ENCODE measurements at regions not wholly inside any gene's neighbourhood (a gene's known extent, or its start where the extent isn't known, plus 50 kb on each side); places are given as distances from the start of the nearest gene placed in this dataset.
"Not testable (repeated sequence)": the region's sequence is repeated elsewhere in the genome, so short reads cannot be mapped to it uniquely, and the experiment has no call there.

GRCh38 chr3:26091096-26091495 is 301.2 kb downstream of the OXSM start:
- no peaks in the 10 kb centered on the region for H3K27me3 Mint-ChIP-seq
- no peak for DNase-seq (ENCODE audit: extremely low spot score, unreplicated experiment)
- H3K9me3 Mint-ChIP-seq = peaks cover 25% of the 10 kb centered on the region
- no peak for TF ChIP-seq CTCF (conservative IDR thresholded peaks at IDR 0.05)
- no peak overlapping the region for H3K4me3 Mint-ChIP-seq
- peaks cover 7% of the 10 kb centered on the region for H3K36me3 Mint-ChIP-seq
- no peak overlapping the region for H3K27ac Mint-ChIP-seq
- H3K4me1 Mint-ChIP-seq (ENCODE audit: unreplicated experiment) = peaks cover 6% of the 10 kb centered on the region

DNA sequence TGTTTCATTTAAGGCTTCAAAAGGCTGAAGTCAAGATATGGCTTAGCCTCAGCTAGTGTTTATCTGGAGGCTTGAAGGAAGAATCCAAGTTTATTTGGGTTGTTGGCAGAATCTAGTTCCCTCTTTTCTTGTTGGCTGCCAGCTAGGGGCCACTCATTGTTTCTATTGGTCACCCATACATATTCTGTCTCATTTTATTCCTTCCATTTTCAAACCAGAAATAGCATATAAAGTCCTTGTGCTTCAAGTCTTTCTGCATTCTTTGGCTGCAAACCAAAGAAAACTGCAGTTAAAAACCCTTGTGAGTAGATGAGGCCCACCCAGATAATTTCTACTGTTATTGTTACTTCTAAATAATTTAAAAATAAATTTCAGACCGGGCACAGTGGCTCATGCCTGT is 301.7 kb downstream of the OXSM start:
- no peak for TF ChIP-seq CTCF (conservative IDR thresholded peaks at IDR 0.05)
- no peak for DNase-seq (ENCODE audit: extremely low spot score, unreplicated experiment)
- H3K36me3 Mint-ChIP-seq = peaks cover 7% of the 10 kb centered on the region
- peaks cover 25% of the 10 kb centered on the region for H3K9me3 Mint-ChIP-seq
- peaks cover 6% of the 10 kb centered on the region for H3K4me1 Mint-ChIP-seq (ENCODE audit: unreplicated experiment)
- H3K27me3 Mint-ChIP-seq = no peaks in the 10 kb centered on the region
- no peak overlapping the region for H3K4me3 Mint-ChIP-seq
- H3K27ac Mint-ChIP-seq = no peak overlapping the region

- H3K27ac Mint-ChIP-seq; DNase-seq (ENCODE audit: extremely low spot score, unreplicated experiment); H3K27me3 Mint-ChIP-seq; H3K4me3 Mint-ChIP-seq: not testable (repeated sequence)
- peaks cover 15% of the 10 kb centered on the region for H3K4me1 Mint-ChIP-seq (ENCODE audit: unreplicated experiment)
- H3K36me3 Mint-ChIP-seq = peaks cover 12% of the 10 kb centered on the region
- H3K9me3 Mint-ChIP-seq = peaks cover 30% of the 10 kb centered on the region
These were observed 307.2 kb downstream of the OXSM start for GRCh38 chr3:26097111-26097510.

GRCh38 chr3:26099692-26100091 is 309.8 kb downstream of the OXSM start:
- no peak for DNase-seq (ENCODE audit: extremely low spot score, unreplicated experiment)
- peaks cover 12% of the 10 kb centered on the region for H3K36me3 Mint-ChIP-seq
- TF ChIP-seq CTCF (conservative IDR thresholded peaks at IDR 0.05) = no peak
- H3K4me3 Mint-ChIP-seq = no peak overlapping the region
- peaks cover 30% of the 10 kb centered on the region for H3K4me1 Mint-ChIP-seq (ENCODE audit: unreplicated experiment)
- no peak overlapping the region for H3K27ac Mint-ChIP-seq
- no peaks in the 10 kb centered on the region for H3K27me3 Mint-ChIP-seq
- peaks cover 21% of the 10 kb centered on the region for H3K9me3 Mint-ChIP-seq

DNA sequence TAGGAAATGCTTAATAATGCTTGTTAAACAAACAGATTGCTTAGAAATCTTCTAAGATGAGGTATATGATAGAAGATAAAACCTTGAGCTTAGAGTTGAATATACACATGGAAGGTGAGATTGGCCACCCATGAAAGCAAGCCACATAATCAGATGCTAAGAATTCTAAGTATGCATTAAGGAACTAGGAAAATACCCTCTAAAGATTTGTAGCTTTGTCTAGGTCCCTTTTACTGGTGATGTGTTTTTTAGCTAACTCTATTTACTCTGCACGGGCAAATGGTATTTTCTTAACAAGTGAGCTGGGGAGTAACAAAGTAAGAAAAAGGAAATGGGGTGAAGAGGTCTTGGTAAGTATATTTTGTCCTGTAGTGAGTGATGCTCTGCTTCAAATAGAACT is 310.3 kb downstream of the OXSM start:
- Mint-ChIP-seq H3K4me3 (no peak overlapping the region), H3K27me3 (no peaks in the 10 kb centered on the region), H3K27ac (no peak overlapping the region), H3K36me3 (peaks cover 10% of the 10 kb centered on the region), H3K4me1 (ENCODE audit: unreplicated experiment) (peaks cover 35% of the 10 kb centered on the region), H3K9me3 (peaks cover 21% of the 10 kb centered on the region)
- DNase-seq (ENCODE audit: extremely low spot score, unreplicated experiment) = no peak
- no peak for TF ChIP-seq CTCF (conservative IDR thresholded peaks at IDR 0.05)

- Mint-ChIP-seq H3K27ac (no peak overlapping the region), H3K4me1 (ENCODE audit: unreplicated experiment) (peaks cover 47% of the 10 kb centered on the region), H3K9me3 (peaks cover 16% of the 10 kb centered on the region), H3K4me3 (no peak overlapping the region), H3K36me3 (peaks cover 9% of the 10 kb centered on the region), H3K27me3 (no peaks in the 10 kb centered on the region)
- DNase-seq (ENCODE audit: extremely low spot score, unreplicated experiment) = no peak
- no peak for TF ChIP-seq CTCF (conservative IDR thresholded peaks at IDR 0.05)
These were observed 312.5 kb downstream of the OXSM start for GRCh38 chr3:26102376-26102775.

All from type B pancreatic cell (in vitro differentiated cells).